ENCODE measurements at regions not wholly inside any gene's neighbourhood (a gene's known extent, or its start where the extent isn't known, plus 50 kb on each side); places are given as distances from the start of the nearest gene placed in this dataset.
"Not testable (repeated sequence)": the region's sequence is repeated elsewhere in the genome, so short reads cannot be mapped to it uniquely, and the experiment has no call there.

DNA sequence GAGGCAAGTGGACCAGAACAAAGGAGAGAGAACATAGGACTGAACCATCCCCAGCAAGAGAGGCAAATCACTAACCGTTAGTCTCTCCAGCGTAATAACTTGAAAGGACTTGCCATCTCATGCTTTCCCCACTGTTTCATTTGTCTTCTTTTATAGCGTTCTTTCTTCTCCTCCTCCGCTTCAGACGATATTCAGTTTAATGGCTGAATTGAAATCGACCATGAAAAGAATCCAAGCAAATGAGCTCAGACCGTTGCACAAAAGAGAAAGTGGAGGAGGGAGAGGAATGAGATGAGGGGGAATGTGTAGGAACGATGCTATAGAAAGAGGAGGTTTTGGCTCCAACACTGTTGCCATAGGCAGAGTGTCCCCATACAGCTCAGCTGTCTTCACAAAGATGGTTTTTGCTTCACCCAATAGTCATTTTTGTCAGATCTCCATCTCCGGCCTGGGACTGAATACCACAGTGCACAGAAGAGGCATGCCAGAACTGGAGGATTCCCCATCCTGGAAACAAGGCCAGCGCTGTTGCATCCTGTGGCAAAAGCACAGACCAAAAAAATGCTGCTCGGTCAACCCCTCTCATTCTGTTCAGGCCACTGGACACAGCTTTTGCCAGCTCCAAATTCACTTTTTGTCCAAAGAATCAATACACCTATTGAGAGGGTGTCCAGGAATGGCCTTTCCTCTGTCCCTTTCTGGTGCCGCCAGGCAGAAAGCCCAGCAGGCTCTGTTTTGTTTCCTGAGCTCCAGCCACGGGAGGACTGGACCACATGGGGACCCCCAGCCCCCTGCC lies 176.1 kb downstream of the ID4 start:
- Histone ChIP-seq H3K27ac (no peak overlapping the region), H3K9me3 (no peaks in the 10 kb centered on the region), H3K27me3 (no peaks in the 10 kb centered on the region), H3K4me1 (no peaks in the 10 kb centered on the region), H3K36me3 (no peaks in the 10 kb centered on the region), H3K4me3 (no peak overlapping the region)
- in situ Hi-C loops (cut with MboI; ENCODE audit: low sequenced_read_pairs in 4 of 4) = no loop called here
- intact Hi-C loops (cut with DNase I; ENCODE audit: low total_unique reads) = no loop called here
- no peak for DNase-seq
- no peak for ATAC-seq
- no peak for TF ChIP-seq POLR2A (IDR thresholded peaks at IDR 0.05)
- TF ChIP-seq, protein P1, sequence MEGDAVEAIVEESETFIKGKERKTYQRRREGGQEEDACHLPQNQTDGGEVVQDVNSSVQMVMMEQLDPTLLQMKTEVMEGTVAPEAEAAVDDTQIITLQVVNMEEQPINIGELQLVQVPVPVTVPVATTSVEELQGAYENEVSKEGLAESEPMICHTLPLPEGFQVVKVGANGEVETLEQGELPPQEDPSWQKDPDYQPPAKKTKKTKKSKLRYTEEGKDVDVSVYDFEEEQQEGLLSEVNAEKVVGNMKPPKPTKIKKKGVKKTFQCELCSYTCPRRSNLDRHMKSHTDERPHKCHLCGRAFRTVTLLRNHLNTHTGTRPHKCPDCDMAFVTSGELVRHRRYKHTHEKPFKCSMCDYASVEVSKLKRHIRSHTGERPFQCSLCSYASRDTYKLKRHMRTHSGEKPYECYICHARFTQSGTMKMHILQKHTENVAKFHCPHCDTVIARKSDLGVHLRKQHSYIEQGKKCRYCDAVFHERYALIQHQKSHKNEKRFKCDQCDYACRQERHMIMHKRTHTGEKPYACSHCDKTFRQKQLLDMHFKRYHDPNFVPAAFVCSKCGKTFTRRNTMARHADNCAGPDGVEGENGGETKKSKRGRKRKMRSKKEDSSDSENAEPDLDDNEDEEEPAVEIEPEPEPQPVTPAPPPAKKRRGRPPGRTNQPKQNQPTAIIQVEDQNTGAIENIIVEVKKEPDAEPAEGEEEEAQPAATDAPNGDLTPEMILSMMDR (IDR thresholded peaks at IDR 0.05 in 4 of 5, conservative IDR thresholded peaks at IDR 0.05 in 1 of 5) = no peak

DNA sequence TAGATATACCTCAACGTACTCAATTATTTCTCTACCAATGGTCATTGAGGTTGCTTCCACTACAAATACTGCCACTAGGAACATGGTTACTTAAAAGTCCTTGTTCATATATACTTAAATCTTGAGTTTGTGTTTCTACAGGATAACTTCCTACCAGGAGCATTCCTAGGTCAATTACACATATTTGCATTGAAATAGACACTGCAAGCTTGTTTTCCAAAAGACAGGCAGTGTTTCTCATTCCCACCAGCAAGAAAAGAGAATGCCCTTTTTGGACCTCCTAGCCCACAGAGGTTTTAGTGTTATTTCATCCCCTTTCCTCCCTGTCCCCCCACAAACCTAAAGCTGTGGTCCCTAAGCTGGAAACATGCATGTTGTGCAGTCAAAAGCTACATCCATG lies 177.3 kb downstream of the ID4 start:
- H3K27ac ChIP-seq = no peak overlapping the region
- TF ChIP-seq, protein P1 (IDR thresholded peaks at IDR 0.05 in 4 of 5, conservative IDR thresholded peaks at IDR 0.05 in 1 of 5) = no peak
- TF ChIP-seq POLR2A (IDR thresholded peaks at IDR 0.05) = no peak
- DNase-seq (no peak), ATAC-seq (no peak)
- H3K9me3 ChIP-seq = no peaks in the 10 kb centered on the region
- H3K27me3 ChIP-seq = no peaks in the 10 kb centered on the region
- H3K36me3 ChIP-seq = no peaks in the 10 kb centered on the region
- in situ Hi-C loops (cut with MboI; ENCODE audit: low sequenced_read_pairs in 4 of 4) = no loop called here
- intact Hi-C loops (cut with DNase I; ENCODE audit: low total_unique reads) = no loop called here
- no peaks in the 10 kb centered on the region for H3K4me1 ChIP-seq
- H3K4me3 ChIP-seq = no peak overlapping the region

DNA sequence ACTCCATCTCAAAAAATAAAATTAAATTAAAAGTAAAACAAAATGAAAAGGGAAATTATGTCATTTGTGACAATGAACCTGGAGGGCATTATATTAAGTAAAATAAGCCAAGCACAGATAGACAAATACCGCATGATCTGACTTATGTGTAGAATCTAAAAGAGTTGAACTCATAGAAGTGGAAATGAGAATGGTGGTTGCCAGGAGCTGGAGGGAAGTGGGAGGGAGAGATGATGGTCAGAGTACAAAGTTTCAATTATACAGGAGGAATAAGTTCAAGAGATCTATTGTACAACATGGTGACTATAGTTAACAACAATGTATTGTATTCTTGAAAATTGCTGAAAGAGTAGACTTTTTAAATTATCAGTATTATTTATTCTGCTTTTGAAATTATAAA lies 183.4 kb downstream of the ID4 start:
- Histone ChIP-seq H3K27me3 (no peaks in the 10 kb centered on the region), H3K4me1 (no peaks in the 10 kb centered on the region), H3K9me3 (no peaks in the 10 kb centered on the region), H3K4me3 (no peak overlapping the region), H3K27ac (no peak overlapping the region), H3K36me3 (no peaks in the 10 kb centered on the region)
- DNase-seq (no peak), ATAC-seq (no peak)
- intact Hi-C loops (cut with DNase I; ENCODE audit: low total_unique reads) = no loop called here
- TF ChIP-seq, protein P1 (IDR thresholded peaks at IDR 0.05 in 4 of 5, conservative IDR thresholded peaks at IDR 0.05 in 1 of 5) = no peak
- no peak for TF ChIP-seq POLR2A (IDR thresholded peaks at IDR 0.05)
- in situ Hi-C loops (cut with MboI; ENCODE audit: low sequenced_read_pairs in 4 of 4) = no loop called here

DNA sequence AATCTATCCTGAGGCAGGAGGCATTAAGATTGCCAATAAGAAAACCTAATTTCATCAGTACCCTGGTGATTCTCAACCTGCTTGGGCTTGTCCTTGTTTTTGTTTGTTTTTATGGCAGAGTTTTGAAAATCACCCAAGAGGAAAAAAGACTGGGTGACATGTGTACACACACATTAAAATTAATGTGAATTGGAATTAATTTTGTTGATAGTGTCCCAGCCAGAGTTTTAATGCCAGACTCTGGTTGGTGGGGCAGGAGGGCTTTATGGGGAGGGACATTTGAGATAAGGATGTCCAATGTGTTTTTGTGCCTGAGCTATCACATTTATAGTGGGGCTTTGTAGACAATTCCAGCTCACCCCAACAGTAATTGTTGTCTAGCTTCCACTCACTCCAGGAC lies 184.6 kb downstream of the ID4 start:
- Histone ChIP-seq H3K27me3 (no peaks in the 10 kb centered on the region), H3K9me3 (no peaks in the 10 kb centered on the region), H3K4me1 (no peaks in the 10 kb centered on the region), H3K4me3 (no peak overlapping the region), H3K36me3 (no peaks in the 10 kb centered on the region), H3K27ac (no peak overlapping the region)
- DNase-seq = no peak
- in situ Hi-C loops (cut with MboI; ENCODE audit: low sequenced_read_pairs in 4 of 4) = no loop called here
- intact Hi-C loops (cut with DNase I; ENCODE audit: low total_unique reads) = no loop called here
- no peak for ATAC-seq
- TF ChIP-seq, protein P1 (IDR thresholded peaks at IDR 0.05 in 4 of 5, conservative IDR thresholded peaks at IDR 0.05 in 1 of 5) = no peak
- no peak for TF ChIP-seq POLR2A (IDR thresholded peaks at IDR 0.05)

DNA sequence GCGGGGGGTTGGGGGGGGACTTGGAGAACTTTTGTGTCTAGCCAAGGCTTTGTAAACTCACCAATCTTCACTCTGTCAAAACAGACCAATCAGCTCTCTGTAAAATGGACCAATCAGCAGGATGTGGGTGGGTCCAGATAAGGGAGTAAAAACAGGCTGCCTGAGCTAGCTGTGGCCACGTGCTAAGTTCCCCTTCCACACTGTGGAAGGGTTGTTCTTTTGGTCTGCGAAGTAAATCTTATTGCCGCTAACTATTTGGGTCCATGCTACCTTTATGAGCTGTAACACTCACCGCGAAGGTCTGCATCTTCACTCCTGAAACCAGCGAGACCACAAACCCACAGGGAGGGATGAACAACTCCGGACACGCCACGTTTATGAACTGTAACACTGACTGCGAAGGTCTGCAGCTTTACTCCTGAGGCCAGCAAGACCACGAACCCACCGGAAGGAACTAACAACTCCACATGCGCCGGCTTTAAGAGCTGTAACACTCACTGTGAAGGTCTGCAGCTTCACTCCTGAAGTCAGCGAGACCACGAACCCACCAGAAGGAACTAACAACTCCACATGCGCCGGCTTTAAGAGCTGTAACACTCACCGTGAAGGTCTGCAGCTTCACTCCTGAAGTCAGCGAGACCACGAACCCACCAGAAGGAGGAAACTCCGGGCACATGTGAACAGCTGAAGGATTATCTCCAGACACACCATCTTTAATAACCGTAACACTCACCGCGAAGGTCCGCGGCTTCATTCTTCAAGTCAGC lies 186.6 kb downstream of the ID4 start:
- ATAC-seq; intact Hi-C loops (cut with DNase I; ENCODE audit: low total_unique reads): not testable (repeated sequence)

More for the DNA sequence above, 186.6 kb downstream of the ID4 start:
- H3K4me1 ChIP-seq; H3K27ac ChIP-seq; H3K4me3 ChIP-seq; H3K36me3 ChIP-seq; H3K27me3 ChIP-seq; in situ Hi-C loops (cut with MboI; ENCODE audit: low sequenced_read_pairs in 4 of 4); H3K9me3 ChIP-seq; DNase-seq: not testable (repeated sequence)
